Karpas-422 (cell line): ENCODE measurements at regions not wholly inside any gene's neighbourhood (a gene's known extent, or its start where the extent isn't known, plus 50 kb on each side); places are given as distances from the start of the nearest gene placed in this dataset.
"Not testable (repeated sequence)": the region's sequence is repeated elsewhere in the genome, so short reads cannot be mapped to it uniquely, and the experiment has no call there.

Source experiments
- DNase-seq: peaks from one replicate; pipeline ENCODE4 v3.0.0-alpha.2; 2015
- H2AFZ ChIP-seq: fragments of 200-600 bp; sonication (generic); 2 replicates; pipeline ENCODE4 v1.6.1; 2014; ENCODE audit warnings: antibody characterized with exemption, low read length, mixed read lengths
- H3K27ac ChIP-seq: fragments of 200-600 bp; sonication (generic); 2 replicates; pipeline ENCODE4 v1.5.1; 2014; ENCODE audit warnings: mild to moderate bottlenecking, low read length, moderate library complexity
- H3K27me3 ChIP-seq: fragments of 200-600 bp; sonication (generic); 2 replicates; pipeline ENCODE4 v1.6.1; 2014; ENCODE audit warnings: low read length, mixed read lengths
- H3K36me3 ChIP-seq: fragments of 200-600 bp; sonication (generic); 2 replicates; pipeline ENCODE4 v1.6.1; 2014; ENCODE audit warnings: low read length, mixed read lengths; ENCODE audit not compliant: insufficient read depth
- H3K4me1 ChIP-seq: fragments of 200-600 bp; sonication (generic); 2 replicates; pipeline ENCODE4 v1.6.1; 2014; ENCODE audit warnings: mild to moderate bottlenecking, low read length, mixed read lengths
- H3K4me2 ChIP-seq: fragments of 200-600 bp; sonication (generic); 2 replicates; pipeline ENCODE4 v1.6.1; 2014; ENCODE audit warnings: low read length, low read depth, mild to moderate bottlenecking; ENCODE audit not compliant: poor library complexity, severe bottlenecking
- H3K4me3 ChIP-seq: fragments of 200-600 bp; sonication (generic); 2 replicates; pipeline ENCODE4 v1.5.1; 2014; ENCODE audit warnings: mild to moderate bottlenecking, antibody characterized with exemption, low read length, mixed read lengths
- H3K79me2 ChIP-seq: fragments of 200-600 bp; sonication (generic); 2 replicates; pipeline ENCODE4 v1.6.1; 2014; ENCODE audit warnings: mild to moderate bottlenecking, low read length, mixed read lengths
- H3K9ac ChIP-seq: fragments of 200-600 bp; sonication (generic); 2 replicates; pipeline ENCODE4 v1.6.0; 2014; ENCODE audit warnings: low read length
- H3K9me2 ChIP-seq: fragments of 200-600 bp; sonication (generic), shearing (Covaris generic); replicated peaks from 2 replicates; pipeline ENCODE4 v1.6.0; 2014; ENCODE audit warnings: mild to moderate bottlenecking, low read length, moderate library complexity; ENCODE audit not compliant: insufficient read depth
- H3K9me3 ChIP-seq: fragments of 300-700, 200-600 bp; sonication (generic); 2 replicates; pipeline ENCODE4 v1.6.1; 2014; ENCODE audit warnings: low read length, mixed read lengths
- H4K20me1 ChIP-seq: fragments of 200-600 bp; sonication (generic); 2 replicates; pipeline ENCODE4 v1.6.1; 2014; ENCODE audit warnings: mild to moderate bottlenecking, antibody characterized with exemption, low read length, low read depth; ENCODE audit not compliant: insufficient read depth

DNA sequence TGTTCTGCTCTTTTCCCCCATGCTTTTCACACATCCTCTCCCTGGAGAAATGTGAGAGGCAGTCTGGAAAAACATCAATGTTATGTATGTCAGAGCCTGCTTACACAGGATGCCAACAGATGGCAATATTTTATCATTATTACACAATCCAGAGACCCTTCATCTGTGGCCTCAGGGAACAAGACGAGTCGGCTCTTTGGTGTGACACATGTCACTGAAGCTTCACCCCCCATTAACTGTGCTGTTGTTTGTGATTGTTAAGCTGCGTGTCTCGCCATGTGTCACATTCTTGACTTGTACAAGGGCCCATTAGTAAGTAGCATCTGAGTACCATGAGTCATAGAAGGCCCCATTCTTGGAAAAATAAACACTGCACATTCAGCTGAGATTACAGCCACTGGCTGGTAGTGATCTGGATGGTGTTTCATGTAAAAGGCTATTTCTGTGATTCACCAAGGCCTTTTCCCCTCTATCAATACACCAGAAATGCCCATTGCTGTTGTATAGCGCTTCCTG lies 682.1 kb upstream of the SOX9 start:
- no peaks in the 10 kb centered on the region for H3K4me1 ChIP-seq
- H3K9me2 ChIP-seq, result no peaks in the 10 kb centered on the region
- no peaks in the 10 kb centered on the region for H4K20me1 ChIP-seq
- no peak overlapping the region for H2AFZ ChIP-seq
- no peak overlapping the region for H3K4me2 ChIP-seq
- no peaks in the 10 kb centered on the region for H3K36me3 ChIP-seq
- H3K9ac ChIP-seq, result no peak overlapping the region
- no peaks in the 10 kb centered on the region for H3K9me3 ChIP-seq
- H3K27me3 ChIP-seq, result no peaks in the 10 kb centered on the region
- no peak overlapping the region for H3K27ac ChIP-seq
- H3K4me3 ChIP-seq, result no peak overlapping the region
- no peaks in the 10 kb centered on the region for H3K79me2 ChIP-seq
- no peak for DNase-seq

DNA sequence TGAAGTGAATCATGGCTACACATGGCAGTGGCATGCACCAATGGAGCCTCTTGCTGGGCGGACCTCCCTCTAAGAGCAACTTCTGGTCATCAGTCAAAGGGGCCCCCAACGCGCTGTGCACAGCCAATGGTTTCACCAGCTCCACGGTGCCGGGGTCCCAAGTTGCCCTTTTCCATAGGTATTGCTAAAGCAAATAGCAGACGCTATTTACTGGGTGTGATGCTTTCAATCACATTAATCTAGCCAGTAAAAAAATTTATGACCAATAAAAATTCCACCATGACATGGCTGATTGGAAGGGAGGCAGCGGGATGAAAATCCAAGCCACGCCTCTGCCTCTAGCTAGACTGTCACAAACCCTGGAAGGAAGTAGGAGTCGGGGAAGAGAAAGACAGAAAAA lies 680.3 kb upstream of the SOX9 start:
- DNase-seq, result no peak
- no peaks in the 10 kb centered on the region for H3K4me1 ChIP-seq
- H3K79me2 ChIP-seq, result no peaks in the 10 kb centered on the region
- no peaks in the 10 kb centered on the region for H3K9me3 ChIP-seq
- H3K4me3 ChIP-seq, result no peak overlapping the region
- H4K20me1 ChIP-seq, result no peaks in the 10 kb centered on the region
- H3K27me3 ChIP-seq, result no peaks in the 10 kb centered on the region
- H3K9me2 ChIP-seq, result no peaks in the 10 kb centered on the region
- no peak overlapping the region for H3K4me2 ChIP-seq
- no peak overlapping the region for H2AFZ ChIP-seq
- no peaks in the 10 kb centered on the region for H3K36me3 ChIP-seq
- H3K27ac ChIP-seq, result no peak overlapping the region
- H3K9ac ChIP-seq, result no peak overlapping the region

DNA sequence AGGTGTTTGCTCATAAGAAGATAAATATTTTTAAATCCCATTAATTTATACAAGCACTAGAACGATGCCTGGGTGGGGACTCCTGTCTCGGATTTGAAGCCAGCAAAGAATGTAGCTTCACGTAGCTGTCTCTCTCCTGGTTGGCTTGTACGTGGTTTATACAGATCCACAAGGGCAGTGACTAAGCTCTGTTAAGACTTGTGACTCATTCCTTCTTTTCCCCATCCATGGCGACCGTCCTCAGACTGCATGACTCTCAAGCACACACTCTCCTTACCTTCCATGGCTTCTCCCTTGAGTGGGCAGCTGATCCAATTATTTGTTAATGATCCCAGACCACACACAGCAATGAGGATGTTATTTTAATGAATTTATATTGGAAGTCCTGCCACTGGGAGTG lies 679.7 kb upstream of the SOX9 start:
- H3K9ac ChIP-seq, result no peak overlapping the region
- no peaks in the 10 kb centered on the region for H4K20me1 ChIP-seq
- H3K27ac ChIP-seq, result no peak overlapping the region
- no peak overlapping the region for H3K4me2 ChIP-seq
- H3K9me2 ChIP-seq, result no peaks in the 10 kb centered on the region
- no peaks in the 10 kb centered on the region for H3K79me2 ChIP-seq
- no peak overlapping the region for H3K4me3 ChIP-seq
- H3K27me3 ChIP-seq, result no peaks in the 10 kb centered on the region
- H3K9me3 ChIP-seq, result no peaks in the 10 kb centered on the region
- no peak for DNase-seq
- H2AFZ ChIP-seq, result no peak overlapping the region
- H3K4me1 ChIP-seq, result no peaks in the 10 kb centered on the region
- H3K36me3 ChIP-seq, result no peaks in the 10 kb centered on the region

DNA sequence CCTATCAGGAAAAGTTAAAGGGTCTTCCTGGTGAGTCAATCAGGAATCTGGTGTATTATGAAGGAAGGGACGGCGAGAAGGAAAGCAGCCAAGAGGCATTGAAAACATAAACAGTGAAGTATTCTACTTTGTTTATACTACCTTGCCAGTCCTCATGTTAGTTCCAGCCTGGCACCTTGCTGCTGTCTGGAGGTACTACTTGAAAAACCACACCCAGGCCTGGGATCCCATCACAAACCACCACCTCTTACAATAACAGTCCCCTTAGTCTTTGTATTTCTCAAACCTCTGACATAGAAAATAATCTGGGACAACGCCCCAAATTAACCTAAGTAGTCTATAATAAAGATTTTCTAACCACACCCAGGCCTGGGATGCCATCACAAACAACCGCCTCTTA lies 676.7 kb upstream of the SOX9 start:
- Histone ChIP-seq H3K27ac (no peak overlapping the region), H2AFZ (no peak overlapping the region), H3K9me3 (no peaks in the 10 kb centered on the region), H3K4me1 (no peaks in the 10 kb centered on the region), H3K79me2 (no peaks in the 10 kb centered on the region), H3K36me3 (no peaks in the 10 kb centered on the region), H3K4me3 (no peak overlapping the region), H3K4me2 (no peak overlapping the region), H4K20me1 (no peaks in the 10 kb centered on the region), H3K9ac (no peak overlapping the region), H3K9me2 (no peaks in the 10 kb centered on the region), H3K27me3 (no peaks in the 10 kb centered on the region)
- no peak for DNase-seq

DNA sequence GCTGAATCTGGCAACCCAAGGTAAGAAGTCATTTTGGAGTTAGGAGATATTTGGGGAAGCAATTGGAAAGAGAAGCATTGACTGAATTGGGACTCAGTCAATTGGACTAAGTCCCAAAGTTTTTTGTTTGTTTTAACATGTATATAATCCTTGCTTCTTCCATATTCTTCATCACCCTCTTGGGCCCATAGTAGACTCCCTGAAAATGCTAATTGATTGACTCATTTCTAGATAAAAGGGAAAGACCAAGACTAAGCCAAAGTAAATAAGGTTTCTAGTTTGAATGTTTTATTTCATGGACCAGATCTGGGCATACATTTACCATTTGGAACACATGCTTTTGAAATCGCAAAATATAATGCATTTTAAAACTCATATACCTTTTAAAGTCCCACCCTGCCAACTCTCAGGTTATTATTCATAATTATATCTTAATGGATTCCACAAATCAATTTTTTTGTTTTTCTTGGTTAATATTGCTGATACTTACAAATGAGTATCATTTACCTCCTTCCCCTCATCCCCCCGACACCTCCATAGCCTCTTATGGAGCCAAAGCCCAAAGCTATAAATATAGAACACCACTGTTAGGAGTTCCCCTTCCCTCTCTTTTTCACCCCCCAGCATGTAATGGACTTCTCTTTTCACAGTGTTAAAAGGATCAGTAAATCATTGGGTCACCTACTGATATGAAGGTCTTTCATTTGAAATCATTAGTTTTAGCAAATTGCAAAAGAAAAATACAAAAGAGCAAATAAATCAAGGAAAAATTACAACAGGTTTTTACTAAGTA lies 674.0 kb upstream of the SOX9 start:
- Histone ChIP-seq H3K4me3 (no peak overlapping the region), H3K27me3 (no peaks in the 10 kb centered on the region), H3K27ac (no peak overlapping the region)

DNA sequence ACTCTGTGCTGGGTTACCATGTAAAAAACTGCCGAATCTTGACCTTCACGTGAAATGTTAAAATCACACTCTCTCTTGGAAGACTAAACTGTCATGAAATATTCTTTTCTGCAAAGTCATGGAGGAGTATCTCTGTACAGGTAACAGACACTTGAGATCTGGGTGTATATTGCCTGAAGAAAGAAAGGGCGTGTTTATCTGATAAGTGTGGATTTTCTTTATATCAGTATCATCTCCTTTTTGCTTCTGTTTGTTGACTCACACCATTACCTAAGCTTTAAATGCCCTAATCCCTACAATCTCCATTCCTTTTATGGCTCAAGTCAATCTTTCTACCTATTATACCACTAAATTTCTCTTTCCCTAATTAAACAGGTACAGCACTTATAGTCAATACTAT lies 673.2 kb upstream of the SOX9 start:
- Histone ChIP-seq H3K79me2 (no peaks in the 10 kb centered on the region), H3K9ac (no peak overlapping the region), H3K36me3 (no peaks in the 10 kb centered on the region), H4K20me1 (no peaks in the 10 kb centered on the region), H3K4me1 (no peaks in the 10 kb centered on the region), H2AFZ (no peak overlapping the region), H3K9me2 (no peaks in the 10 kb centered on the region), H3K27ac (no peak overlapping the region), H3K4me2 (no peak overlapping the region), H3K4me3 (no peak overlapping the region), H3K9me3 (no peaks in the 10 kb centered on the region), H3K27me3 (no peaks in the 10 kb centered on the region)
- no peak for DNase-seq

More for the DNA sequence above, 674.0 kb upstream of the SOX9 start:
- Histone ChIP-seq H3K4me1 (no peaks in the 10 kb centered on the region), H3K9me3 (no peaks in the 10 kb centered on the region), H3K9me2 (no peaks in the 10 kb centered on the region), H3K79me2 (no peaks in the 10 kb centered on the region), H2AFZ (no peak overlapping the region), H3K4me2 (no peak overlapping the region), H3K9ac (no peak overlapping the region), H3K36me3 (no peaks in the 10 kb centered on the region), H4K20me1 (no peaks in the 10 kb centered on the region)
- DNase-seq, result no peak

DNA sequence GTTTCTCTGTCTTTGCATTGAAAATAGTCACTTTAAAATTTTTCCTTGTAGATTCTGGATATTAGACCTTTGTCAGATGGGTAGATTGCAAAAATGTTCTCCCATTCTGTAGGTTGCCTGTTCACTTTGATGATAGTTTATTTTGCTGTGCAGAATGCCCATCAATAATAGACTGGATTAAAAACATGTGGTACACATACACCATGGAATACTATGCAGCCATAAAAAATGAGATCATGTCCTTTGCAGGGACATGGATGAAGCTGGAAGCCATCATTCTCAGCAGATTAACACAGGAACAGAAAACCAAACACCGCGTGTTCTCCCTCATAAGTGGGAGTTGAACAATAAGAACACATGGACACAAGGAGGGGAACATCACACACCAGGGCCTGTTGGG lies 670.2 kb upstream of the SOX9 start:
- H3K27ac ChIP-seq, H3K4me2 ChIP-seq, H4K20me1 ChIP-seq, H3K79me2 ChIP-seq, H3K9me3 ChIP-seq, H3K4me1 ChIP-seq, H3K36me3 ChIP-seq, H3K9me2 ChIP-seq, H3K27me3 ChIP-seq, H2AFZ ChIP-seq, H3K4me3 ChIP-seq, DNase-seq, H3K9ac ChIP-seq: not testable (repeated sequence)

DNA sequence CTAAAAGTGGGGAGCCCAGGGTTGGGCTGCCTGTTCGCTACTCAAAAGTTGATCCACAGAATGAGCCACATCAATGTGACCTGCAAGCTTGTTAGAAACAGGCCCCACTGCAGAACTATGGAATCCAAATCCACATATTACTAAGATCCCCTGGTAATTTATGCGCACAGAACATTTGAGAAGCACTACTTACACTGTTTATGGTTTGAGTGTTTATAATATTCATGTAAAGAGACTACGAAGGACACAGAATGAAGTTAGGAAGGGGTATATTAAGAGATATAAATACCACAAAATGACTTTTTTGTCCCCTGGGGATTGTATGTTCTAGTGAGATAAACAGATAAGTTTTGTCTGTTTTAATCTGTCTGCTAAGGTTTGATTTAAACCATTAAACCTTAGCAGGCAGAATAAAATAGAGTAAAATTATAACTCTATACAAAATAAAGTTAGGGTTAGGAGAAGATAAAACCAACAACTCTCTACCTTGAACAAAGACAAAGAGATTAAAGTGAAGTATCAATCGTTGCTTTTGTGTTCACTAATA lies 666.9 kb upstream of the SOX9 start:
- H3K9me3 ChIP-seq, result no peaks in the 10 kb centered on the region
- no peak overlapping the region for H3K27ac ChIP-seq
- no peak overlapping the region for H2AFZ ChIP-seq

More for the DNA sequence above, 666.9 kb upstream of the SOX9 start:
- no peaks in the 10 kb centered on the region for H3K36me3 ChIP-seq
- no peaks in the 10 kb centered on the region; the same call in 1 of the 2 replicates for H3K9me2 ChIP-seq
- H3K4me1 ChIP-seq, result no peaks in the 10 kb centered on the region
- H4K20me1 ChIP-seq, result no peaks in the 10 kb centered on the region
- no peaks in the 10 kb centered on the region for H3K79me2 ChIP-seq
- no peak overlapping the region for H3K4me2 ChIP-seq
- H3K4me3 ChIP-seq, result no peak overlapping the region
- H3K27me3 ChIP-seq, result no peaks in the 10 kb centered on the region
- no peak overlapping the region for H3K9ac ChIP-seq
- no peak for DNase-seq
